Panc1 (cell line): ENCODE measurements at regions not wholly inside any gene's neighbourhood (a gene's known extent, or its start where the extent isn't known, plus 50 kb on each side); places are given as distances from the start of the nearest gene placed in this dataset.

Experiments used
- ATAC-seq: fragments of 200-7000 bp; cut with Tn5 transposase; 2 replicates; pipeline ENCODE4 v1.9.1; 2020; ENCODE audit warnings: mild to moderate bottlenecking, moderate library complexity
- BruUV-seq: library from RNA; stranded (reverse); fragments of 400-500 nt; replicated peaks from 2 replicates; lab custom pipeline; 2021; lab: Mats Ljungman, UMichigan
- CTCF ChIA-PET: fragments of 300-600 bp; sonication (Branson Sonifier 250); formaldehyde crosslinking; loops from one replicate; lab custom pipeline; 2022; ENCODE audit warnings: antibody characterized with exemption; lab: Charles Lee
- POLR2A ChIA-PET: fragments of 300-600 bp; sonication (Branson Sonifier 250); formaldehyde crosslinking; loops from one replicate; lab custom pipeline; 2022; ENCODE audit warnings: antibody characterized with exemption; lab: Charles Lee
- DNase-seq: peaks from one replicate; pipeline ENCODE4 v3.0.0-alpha.2; 2010; ENCODE audit warnings: low read depth, low spot score
- H3K27ac ChIP-seq: 2 replicates; pipeline ENCODE4 v1.5.1; 2011; ENCODE audit warnings: mild to moderate bottlenecking, low read length, inconsistent platforms
- H3K27me3 ChIP-seq: fragments of 200-500 bp; sonication (Bioruptor generic); 2 replicates; pipeline ENCODE4 v1.6.0; 2014; ENCODE audit warnings: low read length, inconsistent platforms; ENCODE audit not compliant: control insufficient read depth, insufficient read depth
- H3K36me3 ChIP-seq: fragments of 200-500 bp; sonication (Bioruptor generic); 2 replicates; pipeline ENCODE4 v1.5.1; 2014; ENCODE audit warnings: inconsistent platforms, mild to moderate bottlenecking, low read length, moderate library complexity; ENCODE audit not compliant: control insufficient read depth, insufficient read depth
- H3K4me1 ChIP-seq: 2 replicates; pipeline ENCODE4 v1.5.1; 2011; ENCODE audit warnings: inconsistent platforms, mild to moderate bottlenecking, low read length, moderate library complexity; ENCODE audit not compliant: control insufficient read depth, insufficient read depth
- H3K4me3 ChIP-seq, 2 experiments: 2 replicates each; pipeline ENCODE4 v1.5.1; 2011 to 2012; ENCODE audit warnings: low read depth in 2 of 2, low read length in 2 of 2, mild to moderate bottlenecking in 2 of 2, inconsistent platforms in 1 of 2, moderate library complexity in 1 of 2
- H3K9me3 ChIP-seq: fragments of 200-500 bp; sonication (Bioruptor generic); 2 replicates; pipeline ENCODE4 v1.5.1; 2014; ENCODE audit warnings: low read depth, mild to moderate bottlenecking, inconsistent platforms, low read length, moderate library complexity; ENCODE audit not compliant: control insufficient read depth, insufficient read depth
- POLR2AphosphoS5 ChIP-seq: IDR thresholded peaks from 2 replicates; pipeline ENCODE4 v1.6.1; 2012; ENCODE audit warnings: mild to moderate bottlenecking, low read depth, low read length, moderate library complexity
- SIN3A ChIP-seq: IDR thresholded peaks from 2 replicates; pipeline ENCODE4 v1.6.1; 2012; ENCODE audit warnings: low read depth, mild to moderate bottlenecking, low read length, moderate library complexity, borderline replicate concordance; ENCODE audit not compliant: insufficient read depth
- TCF7L2 ChIP-seq: IDR thresholded peaks from 2 replicates; pipeline ENCODE4 v1.6.1; 2011; ENCODE audit warnings: mild to moderate bottlenecking, low read depth, low read length, inconsistent platforms
- in situ Hi-C: cut with HindIII; loops from 2 replicates; pipeline ENCODE4 v1.10.0; 2016; ENCODE audit warnings: low sequenced_read_pairs, low pct_unique_long_range_greater_than_20kb
- intact Hi-C: fragments of 100-400 bp; cut with micrococcal nuclease; formaldehyde crosslinking; loops from one replicate; pipeline ENCODE4 v1.10.0; 2022; ENCODE audit not compliant: unreplicated experiment
- TF ChIP-seq, protein P1 (sequence below): fragments of 450-650 bp; IDR thresholded peaks from 2 replicates; pipeline ENCODE4 v1.5.1; 2017; ENCODE audit warnings: mild to moderate bottlenecking
- TF ChIP-seq, protein P2 (sequence below), 2 experiments: IDR thresholded peaks; 2 replicates each; pipeline ENCODE4 v1.6.1; 2011 to 2012; ENCODE audit warnings: low read depth in 2 of 2, control low read depth in 1 of 2, low read length in 1 of 2, mild to moderate bottlenecking in 1 of 2, moderate library complexity in 1 of 2; ENCODE audit not compliant: insufficient read depth in 1 of 2

DNA sequence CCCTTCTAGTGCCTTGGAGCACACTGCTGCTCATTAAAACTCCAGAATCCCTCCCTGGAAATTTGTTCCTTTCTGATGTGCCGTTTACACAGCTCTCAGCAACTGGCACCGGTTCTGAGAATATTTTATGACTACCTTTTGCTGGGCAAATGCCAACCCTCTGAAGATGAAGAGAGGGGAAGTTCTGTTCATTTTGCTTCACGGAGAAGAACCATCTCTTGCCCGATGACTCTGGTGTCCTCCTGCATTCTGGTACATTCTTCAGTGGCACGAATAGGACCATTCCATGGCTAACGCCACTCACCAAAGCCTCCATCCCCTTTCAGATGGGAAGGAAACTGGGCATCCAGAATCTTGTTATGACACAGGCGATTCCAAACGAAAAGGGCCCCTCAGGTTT lies 96.2 kb upstream of the SIM2 start:
- Histone ChIP-seq H3K4me1 (no peaks in the 10 kb centered on the region), H3K4me3 (no peak overlapping the region), H3K9me3 (no peaks in the 10 kb centered on the region), H3K27me3 (no peaks in the 10 kb centered on the region; the same call in 1 of the 2 replicates), H3K36me3 (no peaks in the 10 kb centered on the region), H3K27ac (no peak overlapping the region)
- DNase-seq (no peak), ATAC-seq (no peak)
- ChIA-PET POLR2A (no interaction called here), CTCF (no interaction called here)
- intact Hi-C loops (no loop called here), in situ Hi-C loops (no loop called here)
- no TSS peak for BruUV-seq
- no peak for TF ChIP-seq POLR2AphosphoS5
- TF ChIP-seq, protein P1, sequence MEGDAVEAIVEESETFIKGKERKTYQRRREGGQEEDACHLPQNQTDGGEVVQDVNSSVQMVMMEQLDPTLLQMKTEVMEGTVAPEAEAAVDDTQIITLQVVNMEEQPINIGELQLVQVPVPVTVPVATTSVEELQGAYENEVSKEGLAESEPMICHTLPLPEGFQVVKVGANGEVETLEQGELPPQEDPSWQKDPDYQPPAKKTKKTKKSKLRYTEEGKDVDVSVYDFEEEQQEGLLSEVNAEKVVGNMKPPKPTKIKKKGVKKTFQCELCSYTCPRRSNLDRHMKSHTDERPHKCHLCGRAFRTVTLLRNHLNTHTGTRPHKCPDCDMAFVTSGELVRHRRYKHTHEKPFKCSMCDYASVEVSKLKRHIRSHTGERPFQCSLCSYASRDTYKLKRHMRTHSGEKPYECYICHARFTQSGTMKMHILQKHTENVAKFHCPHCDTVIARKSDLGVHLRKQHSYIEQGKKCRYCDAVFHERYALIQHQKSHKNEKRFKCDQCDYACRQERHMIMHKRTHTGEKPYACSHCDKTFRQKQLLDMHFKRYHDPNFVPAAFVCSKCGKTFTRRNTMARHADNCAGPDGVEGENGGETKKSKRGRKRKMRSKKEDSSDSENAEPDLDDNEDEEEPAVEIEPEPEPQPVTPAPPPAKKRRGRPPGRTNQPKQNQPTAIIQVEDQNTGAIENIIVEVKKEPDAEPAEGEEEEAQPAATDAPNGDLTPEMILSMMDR = no peak
- TF ChIP-seq, protein P2, sequence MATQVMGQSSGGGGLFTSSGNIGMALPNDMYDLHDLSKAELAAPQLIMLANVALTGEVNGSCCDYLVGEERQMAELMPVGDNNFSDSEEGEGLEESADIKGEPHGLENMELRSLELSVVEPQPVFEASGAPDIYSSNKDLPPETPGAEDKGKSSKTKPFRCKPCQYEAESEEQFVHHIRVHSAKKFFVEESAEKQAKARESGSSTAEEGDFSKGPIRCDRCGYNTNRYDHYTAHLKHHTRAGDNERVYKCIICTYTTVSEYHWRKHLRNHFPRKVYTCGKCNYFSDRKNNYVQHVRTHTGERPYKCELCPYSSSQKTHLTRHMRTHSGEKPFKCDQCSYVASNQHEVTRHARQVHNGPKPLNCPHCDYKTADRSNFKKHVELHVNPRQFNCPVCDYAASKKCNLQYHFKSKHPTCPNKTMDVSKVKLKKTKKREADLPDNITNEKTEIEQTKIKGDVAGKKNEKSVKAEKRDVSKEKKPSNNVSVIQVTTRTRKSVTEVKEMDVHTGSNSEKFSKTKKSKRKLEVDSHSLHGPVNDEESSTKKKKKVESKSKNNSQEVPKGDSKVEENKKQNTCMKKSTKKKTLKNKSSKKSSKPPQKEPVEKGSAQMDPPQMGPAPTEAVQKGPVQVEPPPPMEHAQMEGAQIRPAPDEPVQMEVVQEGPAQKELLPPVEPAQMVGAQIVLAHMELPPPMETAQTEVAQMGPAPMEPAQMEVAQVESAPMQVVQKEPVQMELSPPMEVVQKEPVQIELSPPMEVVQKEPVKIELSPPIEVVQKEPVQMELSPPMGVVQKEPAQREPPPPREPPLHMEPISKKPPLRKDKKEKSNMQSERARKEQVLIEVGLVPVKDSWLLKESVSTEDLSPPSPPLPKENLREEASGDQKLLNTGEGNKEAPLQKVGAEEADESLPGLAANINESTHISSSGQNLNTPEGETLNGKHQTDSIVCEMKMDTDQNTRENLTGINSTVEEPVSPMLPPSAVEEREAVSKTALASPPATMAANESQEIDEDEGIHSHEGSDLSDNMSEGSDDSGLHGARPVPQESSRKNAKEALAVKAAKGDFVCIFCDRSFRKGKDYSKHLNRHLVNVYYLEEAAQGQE (IDR thresholded peaks at IDR 0.05; ENCODE audit: insufficient read depth in 1 of 2, low read depth in 2 of 2, low read length in 1 of 2) = no peak
- no peak for TF ChIP-seq TCF7L2
- TF ChIP-seq SIN3A = no peak

DNA sequence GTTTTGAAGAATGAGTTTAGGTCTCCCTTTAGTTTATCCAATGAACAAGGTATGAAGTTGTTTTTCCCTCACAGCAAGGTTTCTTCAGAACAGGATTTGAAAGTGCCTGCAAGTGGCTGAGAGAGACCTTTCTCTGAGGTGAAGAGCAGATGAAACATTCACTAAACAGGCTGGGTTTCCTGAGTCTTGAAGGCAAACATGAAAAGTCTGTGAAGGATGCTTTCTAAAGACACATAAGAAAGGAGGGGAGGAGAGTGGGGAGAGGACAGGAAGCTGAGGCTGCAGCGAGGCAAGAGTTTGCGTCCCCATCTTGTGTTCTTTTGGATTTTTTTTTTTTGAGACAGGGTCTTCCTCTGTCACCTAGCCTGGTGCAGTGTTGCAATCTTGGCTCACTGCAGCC lies 95.7 kb upstream of the SIM2 start:
- no peak overlapping the region for H3K27ac ChIP-seq
- no peaks in the 10 kb centered on the region for H3K36me3 ChIP-seq
- POLR2A ChIA-PET = no interaction called here
- DNase-seq (no peak), ATAC-seq (no peak)
- H3K4me1 ChIP-seq = no peaks in the 10 kb centered on the region
- H3K9me3 ChIP-seq = no peaks in the 10 kb centered on the region
- no peaks in the 10 kb centered on the region; the same call in 1 of the 2 replicates for H3K27me3 ChIP-seq
- in situ Hi-C loops = no loop called here
- TF ChIP-seq TCF7L2 (no peak), SIN3A (no peak), POLR2AphosphoS5 (no peak)
- TF ChIP-seq, protein P2 (IDR thresholded peaks at IDR 0.05; ENCODE audit: insufficient read depth in 1 of 2, low read depth in 2 of 2, low read length in 1 of 2) = no peak
- TF ChIP-seq, protein P1 = no peak
- intact Hi-C loops = no loop called here
- CTCF ChIA-PET = no interaction called here
- BruUV-seq = no TSS peak
- H3K4me3 ChIP-seq = no peak overlapping the region
